Ectodermal cell (in vitro differentiated cells): ENCODE measurements at regions not wholly inside any gene's neighbourhood (a gene's known extent, or its start where the extent isn't known, plus 50 kb on each side); places are given as distances from the start of the nearest gene placed in this dataset.
A peak's percentile ranks its signal among the peaks of the same experiment; 100 is the strongest.

ENCODE experiments used
- H3K27ac ChIP-seq: 2 replicates; pipeline ENCODE4 v1.7.0; 2013; ENCODE audit warnings: mild to moderate bottlenecking, low read depth, low read length; ENCODE audit not compliant: insufficient read depth, poor library complexity, severe bottlenecking
- H3K27me3 ChIP-seq: 2 replicates; pipeline ENCODE4 v1.7.0; 2013; ENCODE audit warnings: mild to moderate bottlenecking, low read length; ENCODE audit not compliant: insufficient read depth, control insufficient read depth, poor library complexity, severe bottlenecking
- H3K36me3 ChIP-seq: one replicate; pipeline ENCODE4 v1.7.0; 2013; ENCODE audit warnings: low read length; ENCODE audit not compliant: control insufficient read depth, insufficient read depth
- H3K4me1 ChIP-seq: one replicate; pipeline ENCODE4 v1.7.0; 2013; ENCODE audit warnings: low read length; ENCODE audit not compliant: control insufficient read depth, insufficient read depth
- H3K4me3 ChIP-seq: 2 replicates; pipeline ENCODE4 v1.7.0; 2013; ENCODE audit warnings: low read depth, low read length, control low read depth; ENCODE audit not compliant: insufficient read depth
- H3K9me3 ChIP-seq: 2 replicates; pipeline ENCODE4 v1.7.0; 2013; ENCODE audit warnings: mild to moderate bottlenecking, low read length, moderate library complexity; ENCODE audit not compliant: control insufficient read depth
- WGBS, 2 experiments: methylation state at CpG; one replicate each; pipeline ENCODE4 v1.1.7; 2013; ENCODE audit warnings: missing lambda C conversion rate in 2 of 2; 5-methylcytosine and 5-hydroxymethylcytosine counted together

GRCh38 chr14:77985211-77985615 lies 185.0 kb upstream of the NRXN3 start:
- peaks cover 13% of the 10 kb centered on the region for H3K27me3 ChIP-seq
- H3K36me3 ChIP-seq = no peaks in the 10 kb centered on the region
- H3K9me3 ChIP-seq = no peaks in the 10 kb centered on the region
- WGBS, 2 experiments = 92 to 94% methylated on average over 5 of the region's 5 CpGs
- H3K27ac ChIP-seq = no peak overlapping the region
- H3K4me3 ChIP-seq = no peak overlapping the region
- peaks cover 12% of the 10 kb centered on the region for H3K4me1 ChIP-seq

GRCh38 chr14:77986773-77987172 lies 183.4 kb upstream of the NRXN3 start:
- Histone ChIP-seq H3K4me1 (peaks cover 12% of the 10 kb centered on the region), H3K27me3 (peaks cover 4% of the 10 kb centered on the region), H3K27ac (no peak overlapping the region), H3K4me3 (no peak overlapping the region), H3K9me3 (no peaks in the 10 kb centered on the region), H3K36me3 (no peaks in the 10 kb centered on the region)
- WGBS, 2 experiments = 93 to 97% methylated on average over 1 of the region's 1 CpG

DNA sequence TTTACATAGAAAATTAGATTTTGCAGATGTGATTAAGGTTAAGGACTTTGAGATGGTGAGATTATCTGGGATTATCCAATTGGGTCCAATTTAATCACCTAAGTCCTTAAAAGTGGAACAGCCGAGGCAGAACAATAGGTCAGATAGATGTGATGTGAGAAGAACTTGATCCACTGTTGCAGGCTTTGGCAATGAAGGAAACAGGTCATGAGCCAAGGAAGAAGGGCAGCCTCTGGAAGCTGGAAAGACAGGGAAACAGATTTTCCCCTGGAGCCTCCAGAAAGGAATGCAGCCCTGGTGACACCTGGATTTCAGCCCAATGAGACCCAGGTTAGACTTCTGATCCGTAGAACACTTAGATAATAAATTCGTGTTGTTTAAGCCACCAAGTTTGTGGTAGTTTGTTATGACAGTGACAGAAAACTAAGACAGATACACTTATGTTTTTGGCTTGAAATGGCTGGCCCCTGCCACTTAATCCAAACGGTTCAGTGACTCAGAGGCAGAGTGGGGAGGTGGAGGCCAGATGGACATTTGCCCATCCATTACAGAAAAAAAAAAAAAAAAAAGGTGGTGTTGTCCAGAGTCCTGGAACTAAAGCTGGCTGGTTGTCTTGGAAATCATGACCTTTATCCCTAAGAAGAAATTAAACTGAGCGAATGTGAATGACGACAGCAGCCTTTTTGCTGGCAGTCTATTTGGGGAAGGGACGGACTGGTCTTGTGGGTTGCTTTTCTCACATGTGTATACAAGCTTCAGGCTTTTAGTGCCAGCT lies 181.9 kb upstream of the NRXN3 start:
- Histone ChIP-seq H3K4me1 (peaks cover 12% of the 10 kb centered on the region), H3K4me3 (no peak overlapping the region), H3K9me3 (no peaks in the 10 kb centered on the region), H3K36me3 (no peaks in the 10 kb centered on the region), H3K27ac (no peak overlapping the region), H3K27me3 (no peaks in the 10 kb centered on the region)
- WGBS, 2 experiments = 94% methylated on average over 7 of the region's 7 CpGs

- H3K9me3 ChIP-seq = no peaks in the 10 kb centered on the region
- H3K27ac ChIP-seq = peak overlapping the region; percentile 72
- no peak overlapping the region for H3K4me3 ChIP-seq
- peaks cover 12% of the 10 kb centered on the region for H3K4me1 ChIP-seq
- H3K36me3 ChIP-seq = no peaks in the 10 kb centered on the region
- no peaks in the 10 kb centered on the region for H3K27me3 ChIP-seq
- 86 to 96% methylated on average over 2 of the region's 2 CpGs for WGBS, 2 experiments
These were observed 181.2 kb upstream of the NRXN3 start for GRCh38 chr14:77988970-77989369.

DNA sequence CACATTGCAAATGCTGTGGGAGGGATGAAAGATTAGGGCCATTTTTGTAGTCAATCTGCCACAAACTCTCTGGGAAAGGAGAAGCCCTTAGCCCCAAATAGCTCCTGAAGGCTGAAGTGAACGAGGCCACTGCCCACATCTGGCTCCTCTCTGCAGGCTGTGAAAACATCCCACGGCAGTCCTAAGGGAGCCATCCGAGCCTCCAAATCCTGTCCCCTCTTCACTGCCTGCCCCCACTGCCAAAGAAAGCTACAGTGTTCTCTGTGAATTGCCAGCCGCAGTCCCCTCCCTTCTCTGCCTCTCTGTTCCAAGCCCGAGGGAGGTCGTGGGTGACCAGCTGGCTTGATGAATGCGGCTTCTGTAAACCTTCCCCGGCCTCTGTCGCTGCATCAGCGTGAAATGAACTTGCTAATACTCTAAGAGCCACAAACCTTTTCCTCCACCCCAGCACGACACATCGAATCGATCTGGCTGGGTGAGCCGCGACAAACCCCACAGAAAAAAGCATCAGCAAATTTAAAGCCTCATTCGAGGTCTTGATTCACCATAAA lies 180.7 kb upstream of the NRXN3 start:
- H3K9me3 ChIP-seq = no peaks in the 10 kb centered on the region
- H3K4me1 ChIP-seq = peaks cover 12% of the 10 kb centered on the region
- WGBS, 2 experiments = 55 to 59% methylated on average over 16 of the region's 16 CpGs
- H3K27ac ChIP-seq = peak overlapping the region; percentile 72
- no peaks in the 10 kb centered on the region for H3K27me3 ChIP-seq
- no peak overlapping the region for H3K4me3 ChIP-seq
- H3K36me3 ChIP-seq = no peaks in the 10 kb centered on the region

DNA sequence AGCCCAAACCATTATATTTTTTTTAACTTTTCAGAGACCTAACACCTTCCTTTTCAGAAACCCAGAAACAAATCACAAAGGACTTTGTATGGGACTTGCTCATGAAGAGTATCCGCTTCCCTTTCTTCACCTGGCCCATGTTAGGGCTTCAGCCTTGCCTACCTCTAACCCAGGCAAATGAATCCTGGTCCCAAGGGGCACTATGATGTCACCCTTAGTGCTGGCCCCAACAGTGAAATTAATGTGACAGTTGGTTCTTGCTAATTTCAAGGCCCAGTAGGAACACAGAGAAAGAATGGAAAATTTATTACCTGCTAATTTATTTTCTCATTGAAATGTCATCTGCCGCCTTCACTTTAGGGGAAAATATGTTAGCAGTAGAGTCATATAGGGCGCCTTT lies 179.8 kb upstream of the NRXN3 start:
- H3K4me3 ChIP-seq = no peak overlapping the region
- WGBS, 2 experiments = 91 to 95% methylated on average over 3 of the region's 3 CpGs
- H3K36me3 ChIP-seq = no peaks in the 10 kb centered on the region
- H3K9me3 ChIP-seq = no peaks in the 10 kb centered on the region
- no peaks in the 10 kb centered on the region for H3K27me3 ChIP-seq
- no peak overlapping the region for H3K27ac ChIP-seq
- peaks cover 12% of the 10 kb centered on the region for H3K4me1 ChIP-seq

DNA sequence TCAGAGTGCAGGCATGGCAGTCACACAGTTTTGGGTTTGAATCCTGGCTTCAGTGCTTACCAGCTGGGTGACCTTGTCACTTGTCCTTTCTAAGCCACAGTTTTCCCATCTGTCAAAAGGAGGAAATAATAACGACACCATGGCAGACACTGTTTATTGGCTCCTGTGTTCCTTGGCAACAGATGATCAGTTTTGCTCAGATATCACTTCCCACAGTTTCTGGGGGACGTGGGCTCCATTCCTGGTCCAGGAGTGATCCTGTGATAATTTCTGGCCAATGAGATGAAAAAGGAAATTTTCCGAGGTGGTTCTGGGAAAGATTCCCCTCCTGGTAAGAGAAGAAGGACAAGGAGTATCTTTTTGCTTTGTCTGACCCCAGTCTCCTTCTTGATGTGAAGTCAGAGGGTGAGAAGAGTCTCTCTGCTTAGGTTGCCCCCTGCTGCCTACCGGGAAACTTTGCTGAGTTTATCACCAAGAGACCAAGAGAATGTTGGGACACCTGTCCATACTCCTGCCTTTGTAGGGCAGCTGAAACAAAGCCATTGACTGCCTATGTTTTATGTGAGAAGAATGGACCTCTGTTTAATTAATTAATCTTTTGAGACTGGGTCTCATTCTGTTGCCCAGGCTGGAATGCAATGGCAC lies 178.9 kb upstream of the NRXN3 start:
- Histone ChIP-seq H3K4me1 (peaks cover 12% of the 10 kb centered on the region), H3K36me3 (no peaks in the 10 kb centered on the region), H3K27ac (no peak overlapping the region), H3K9me3 (no peaks in the 10 kb centered on the region), H3K4me3 (no peak overlapping the region), H3K27me3 (no peaks in the 10 kb centered on the region)
- whole genome bisulfite sequencing, 2 experiments = 73 to 82% methylated on average over 4 of the region's 4 CpGs

DNA sequence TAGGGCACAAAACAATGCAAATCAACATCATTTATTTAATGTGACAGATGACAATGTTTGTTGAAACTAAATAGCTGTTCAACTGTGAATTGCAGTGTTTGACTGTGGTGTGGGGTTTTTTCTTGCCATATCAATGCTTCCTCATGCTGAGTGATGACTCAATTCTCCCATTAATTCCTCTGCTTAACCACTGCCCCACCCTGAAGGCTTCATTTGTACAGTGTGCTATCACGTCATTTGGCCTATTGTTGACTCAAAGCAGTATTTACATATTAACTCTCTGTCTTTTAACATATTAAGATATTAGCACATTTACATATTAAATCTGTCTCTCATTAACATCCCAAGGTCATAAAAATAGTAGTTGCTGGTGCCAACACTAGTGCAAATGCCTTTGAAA lies 164.8 kb upstream of the NRXN3 start:
- no peaks in the 10 kb centered on the region for H3K36me3 ChIP-seq
- no peaks in the 10 kb centered on the region for H3K4me1 ChIP-seq
- H3K27me3 ChIP-seq = no peaks in the 10 kb centered on the region
- H3K27ac ChIP-seq = no peak overlapping the region
- 88 to 93% methylated on average over 1 of the region's 1 CpG for WGBS, 2 experiments
- H3K9me3 ChIP-seq = no peaks in the 10 kb centered on the region
- H3K4me3 ChIP-seq = no peak overlapping the region

DNA sequence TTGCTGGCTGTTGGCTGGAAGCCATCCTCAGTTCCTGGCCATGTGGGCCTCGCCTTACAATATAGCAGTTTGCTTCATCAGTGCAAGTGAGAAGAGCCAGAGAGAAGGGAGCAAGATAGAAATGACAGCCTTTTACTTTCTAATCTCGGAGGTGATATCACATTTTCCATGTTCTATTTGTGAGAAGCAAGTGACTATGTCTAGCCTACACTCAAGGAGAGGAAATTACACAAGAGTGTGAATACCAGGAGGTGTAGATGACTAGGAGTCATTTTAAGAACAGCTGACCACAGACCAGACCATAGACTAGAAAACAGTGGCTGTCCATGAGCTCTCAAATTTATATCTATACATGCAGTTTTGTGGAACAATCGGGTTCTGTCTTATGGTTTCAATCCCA lies 163.0 kb upstream of the NRXN3 start:
- 96% methylated on average over 3 of the region's 3 CpGs for WGBS, 2 experiments
- no peak overlapping the region for H3K4me3 ChIP-seq
- H3K36me3 ChIP-seq = no peaks in the 10 kb centered on the region
- H3K9me3 ChIP-seq = no peaks in the 10 kb centered on the region
- no peaks in the 10 kb centered on the region for H3K4me1 ChIP-seq
- no peak overlapping the region for H3K27ac ChIP-seq
- no peaks in the 10 kb centered on the region for H3K27me3 ChIP-seq

- no peak overlapping the region for H3K27ac ChIP-seq
- WGBS, 2 experiments = 82 to 91% methylated on average over 4 of the region's 4 CpGs
- no peaks in the 10 kb centered on the region for H3K4me1 ChIP-seq
- no peak overlapping the region for H3K4me3 ChIP-seq
- no peaks in the 10 kb centered on the region for H3K36me3 ChIP-seq
- H3K9me3 ChIP-seq = no peaks in the 10 kb centered on the region
- H3K27me3 ChIP-seq = no peaks in the 10 kb centered on the region
These were observed 159.5 kb upstream of the NRXN3 start for GRCh38 chr14:78010688-78011087.
